ENCODE measurements at regions not wholly inside any gene's neighbourhood (a gene's known extent, or its start where the extent isn't known, plus 50 kb on each side); places are given as distances from the start of the nearest gene placed in this dataset.
A peak's percentile ranks its signal among the peaks of the same experiment; 100 is the strongest.

DNA sequence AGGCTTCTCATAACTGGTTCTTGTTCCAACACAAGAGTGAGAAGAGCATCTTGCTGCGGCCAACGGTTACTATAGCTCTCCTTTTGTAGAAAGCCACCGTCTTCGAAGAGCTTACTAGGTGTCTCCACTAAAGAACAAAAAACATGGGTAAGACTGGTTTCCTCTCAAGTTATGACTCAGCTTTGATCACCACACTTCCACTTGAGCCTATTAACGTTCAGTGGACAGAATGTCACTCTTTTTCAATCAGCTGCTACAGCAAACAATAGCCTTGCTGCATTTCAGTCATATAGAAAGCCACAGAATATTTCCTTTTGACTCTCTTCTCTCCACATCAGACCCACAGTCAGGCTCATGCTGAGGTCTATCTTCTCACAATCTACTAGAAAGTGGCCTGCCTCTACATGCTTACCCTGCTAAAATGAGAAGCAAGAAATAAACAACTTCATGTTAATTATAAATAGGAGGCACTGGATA lies 243.5 kb upstream of the PREP start:
- Mint-ChIP-seq H3K4me1 (ENCODE audit: low read depth) (peaks cover 27% of the 10 kb centered on the region), H3K4me3 (no peak overlapping the region), H3K27me3 (peaks cover 5% of the 10 kb centered on the region), H3K36me3 (ENCODE audit: low read depth) (no peaks in the 10 kb centered on the region), H3K9me3 (no peaks in the 10 kb centered on the region), H3K27ac (peak overlapping the region; percentile 67)
- intact Hi-C loops (cut with micrococcal nuclease) = no loop called here

DNA sequence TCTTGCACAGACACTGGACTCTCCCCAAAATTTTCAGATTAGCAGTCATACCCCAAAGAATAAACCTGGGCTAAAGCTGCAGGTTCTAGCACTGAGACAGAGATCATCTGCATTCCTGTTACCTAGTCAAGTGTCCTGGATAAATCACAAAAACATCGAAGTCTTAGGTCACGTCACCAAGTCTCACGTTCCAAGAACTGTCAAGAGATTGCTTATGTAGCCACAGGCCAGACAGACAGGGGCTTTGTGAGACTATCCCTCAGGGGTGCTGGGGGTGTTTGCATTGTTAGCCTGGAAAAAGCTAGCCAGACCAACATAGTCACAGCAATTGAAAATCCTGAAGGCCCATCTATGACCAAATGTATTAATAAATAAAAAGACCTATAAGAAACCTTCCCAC lies 243.1 kb upstream of the PREP start:
- Mint-ChIP-seq H3K9me3 (no peaks in the 10 kb centered on the region), H3K27me3 (peaks cover 5% of the 10 kb centered on the region), H3K36me3 (ENCODE audit: low read depth) (no peaks in the 10 kb centered on the region), H3K27ac (no peak overlapping the region), H3K4me1 (ENCODE audit: low read depth) (peaks cover 27% of the 10 kb centered on the region), H3K4me3 (no peak overlapping the region)
- intact Hi-C loops (cut with micrococcal nuclease) = no loop called here

DNA sequence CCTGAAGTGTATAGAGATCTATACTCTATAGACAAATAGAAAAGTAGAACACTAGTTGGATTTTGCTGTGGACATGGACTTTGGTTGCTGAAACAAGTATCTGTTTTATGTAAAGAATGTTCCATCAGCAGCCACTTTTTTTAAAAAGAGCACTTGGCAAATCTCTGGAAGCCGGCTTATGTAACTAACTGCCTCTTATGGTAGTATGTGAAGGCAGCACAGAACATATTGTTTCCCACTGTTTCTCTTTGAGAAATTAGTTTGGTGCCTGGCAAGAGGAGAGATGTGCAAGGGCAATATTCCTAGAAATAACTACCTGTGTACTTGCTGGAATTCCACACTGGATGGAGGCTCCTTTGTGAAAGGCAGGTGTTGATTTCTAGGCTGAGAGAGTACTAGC lies 242.3 kb upstream of the PREP start:
- intact Hi-C loops (cut with micrococcal nuclease) = no loop called here
- no peak overlapping the region for H3K4me3 Mint-ChIP-seq
- peaks cover 5% of the 10 kb centered on the region for H3K27me3 Mint-ChIP-seq
- H3K36me3 Mint-ChIP-seq (ENCODE audit: low read depth) = no peaks in the 10 kb centered on the region
- no peaks in the 10 kb centered on the region for H3K9me3 Mint-ChIP-seq
- peaks cover 27% of the 10 kb centered on the region for H3K4me1 Mint-ChIP-seq (ENCODE audit: low read depth)
- H3K27ac Mint-ChIP-seq = no peak overlapping the region

DNA sequence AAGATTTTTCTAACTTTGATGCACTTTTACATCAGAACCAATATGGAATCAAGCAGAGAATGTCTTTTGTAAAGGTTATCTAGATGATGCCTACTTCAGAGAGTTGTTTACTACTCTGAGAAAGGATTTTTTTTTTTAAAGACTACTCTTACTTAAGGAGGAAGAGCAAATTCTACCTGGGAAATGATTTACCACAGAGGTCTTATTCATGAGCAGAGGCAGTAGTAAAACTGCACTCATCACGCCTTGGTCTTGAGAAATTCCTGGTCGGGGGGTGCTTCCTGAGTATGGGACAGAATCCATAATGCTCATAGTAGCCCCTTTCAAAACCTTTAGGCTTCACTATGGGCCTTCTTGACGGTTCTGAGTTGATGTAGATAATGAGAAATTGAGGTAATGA lies 241.8 kb upstream of the PREP start:
- H3K36me3 Mint-ChIP-seq (ENCODE audit: low read depth) = no peaks in the 10 kb centered on the region
- no peak overlapping the region for H3K27ac Mint-ChIP-seq
- H3K4me3 Mint-ChIP-seq = no peak overlapping the region
- no peaks in the 10 kb centered on the region for H3K9me3 Mint-ChIP-seq
- intact Hi-C loops (cut with micrococcal nuclease) = no loop called here
- H3K4me1 Mint-ChIP-seq (ENCODE audit: low read depth) = peaks cover 27% of the 10 kb centered on the region
- H3K27me3 Mint-ChIP-seq = peaks cover 5% of the 10 kb centered on the region

DNA sequence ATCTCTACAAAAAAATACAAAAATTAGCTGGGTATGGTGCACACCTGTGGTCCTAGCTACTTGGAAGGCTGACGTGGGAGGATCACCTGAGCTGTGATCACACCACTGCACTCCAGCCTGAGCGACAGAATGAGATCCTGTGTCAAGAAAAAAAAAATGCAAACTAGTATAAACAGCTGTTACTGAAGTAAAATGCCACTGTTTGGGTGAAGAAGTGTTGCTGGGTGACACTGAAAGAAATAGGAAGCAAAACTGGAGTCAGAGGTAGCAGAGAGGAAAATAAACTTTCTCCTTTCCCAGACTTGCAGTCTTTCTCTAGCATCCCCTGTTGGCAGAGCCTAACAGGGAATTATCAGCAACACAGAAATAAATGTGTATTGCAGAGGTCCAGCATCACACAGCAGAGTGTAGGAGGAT lies 241.2 kb upstream of the PREP start:
- Mint-ChIP-seq H3K9me3 (no peaks in the 10 kb centered on the region), H3K27ac (no peak overlapping the region), H3K4me3 (no peak overlapping the region), H3K4me1 (ENCODE audit: low read depth) (peaks cover 27% of the 10 kb centered on the region), H3K36me3 (ENCODE audit: low read depth) (no peaks in the 10 kb centered on the region), H3K27me3 (peaks cover 5% of the 10 kb centered on the region)
- intact Hi-C loops (cut with micrococcal nuclease) = no loop called here

DNA sequence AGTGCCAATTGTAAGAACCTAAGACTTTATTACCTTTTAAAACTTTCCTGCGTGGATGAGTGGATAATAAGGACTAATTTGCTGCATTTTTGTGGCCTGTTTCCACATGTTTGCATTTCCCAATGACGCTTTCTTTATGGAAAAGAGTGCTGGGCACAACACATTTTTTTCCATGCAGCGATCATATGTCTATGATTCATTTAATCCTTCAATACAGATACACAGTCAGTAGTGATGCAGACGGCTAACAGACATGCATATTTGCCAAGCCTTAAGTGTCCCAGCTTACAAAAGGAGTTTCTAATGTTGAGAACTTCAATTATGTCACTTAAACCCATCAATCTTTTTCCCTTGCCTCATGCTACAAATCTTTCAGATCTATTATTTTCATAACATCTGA lies 239.8 kb upstream of the PREP start:
- Mint-ChIP-seq H3K36me3 (ENCODE audit: low read depth) (no peaks in the 10 kb centered on the region), H3K27me3 (no peaks in the 10 kb centered on the region), H3K4me3 (no peak overlapping the region), H3K4me1 (ENCODE audit: low read depth) (peaks cover 24% of the 10 kb centered on the region), H3K9me3 (no peaks in the 10 kb centered on the region), H3K27ac (no peak overlapping the region)
- intact Hi-C loops (cut with micrococcal nuclease) = no loop called here

DNA sequence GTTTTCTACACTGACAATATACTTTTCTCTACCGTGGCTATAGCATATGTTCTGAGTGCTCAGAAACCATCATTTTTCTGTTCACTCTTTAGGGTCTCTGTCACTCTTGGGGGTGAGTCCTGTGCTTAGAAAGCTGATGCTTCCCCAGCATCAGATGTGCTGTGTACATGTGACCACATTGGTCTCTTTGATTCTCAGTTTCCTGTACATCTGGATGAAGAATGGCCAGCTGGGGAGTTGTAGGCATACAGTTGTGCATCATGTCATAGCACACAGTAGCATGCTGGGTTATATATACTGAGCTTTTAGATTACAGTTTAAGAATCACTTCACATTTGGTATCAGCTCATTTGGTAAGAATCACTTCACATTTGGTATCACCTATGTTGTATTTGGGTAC lies 238.6 kb upstream of the PREP start:
- Mint-ChIP-seq H3K27me3 (no peaks in the 10 kb centered on the region), H3K36me3 (ENCODE audit: low read depth) (no peaks in the 10 kb centered on the region), H3K4me1 (ENCODE audit: low read depth) (peaks cover 16% of the 10 kb centered on the region), H3K9me3 (no peaks in the 10 kb centered on the region), H3K27ac (no peak overlapping the region), H3K4me3 (no peak overlapping the region)
- intact Hi-C loops (cut with micrococcal nuclease) = no loop called here

DNA sequence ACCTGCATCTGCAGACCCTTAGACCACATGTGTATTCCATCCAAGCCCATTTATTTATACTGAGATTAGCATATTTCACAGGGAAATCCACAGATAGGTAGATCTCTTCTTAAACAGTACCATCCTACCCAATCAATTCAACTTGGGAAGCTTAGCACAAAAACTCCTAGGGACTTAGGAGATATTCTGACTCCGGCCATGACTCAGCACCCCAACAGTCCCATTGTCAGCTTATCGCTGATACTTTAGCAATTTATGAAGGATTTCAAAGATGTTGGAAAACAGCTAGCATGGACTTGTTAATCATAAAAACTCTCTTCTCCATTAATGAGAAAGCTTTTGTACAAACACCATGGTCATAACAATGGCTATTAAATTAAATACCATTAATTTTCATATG lies 236.2 kb upstream of the PREP start:
- H3K36me3 Mint-ChIP-seq (ENCODE audit: low read depth) = no peaks in the 10 kb centered on the region
- no peaks in the 10 kb centered on the region for H3K27me3 Mint-ChIP-seq
- H3K27ac Mint-ChIP-seq = no peak overlapping the region
- H3K9me3 Mint-ChIP-seq = no peaks in the 10 kb centered on the region
- peaks cover 5% of the 10 kb centered on the region for H3K4me1 Mint-ChIP-seq (ENCODE audit: low read depth)
- intact Hi-C loops (cut with micrococcal nuclease) = no loop called here
- H3K4me3 Mint-ChIP-seq = no peak overlapping the region

DNA sequence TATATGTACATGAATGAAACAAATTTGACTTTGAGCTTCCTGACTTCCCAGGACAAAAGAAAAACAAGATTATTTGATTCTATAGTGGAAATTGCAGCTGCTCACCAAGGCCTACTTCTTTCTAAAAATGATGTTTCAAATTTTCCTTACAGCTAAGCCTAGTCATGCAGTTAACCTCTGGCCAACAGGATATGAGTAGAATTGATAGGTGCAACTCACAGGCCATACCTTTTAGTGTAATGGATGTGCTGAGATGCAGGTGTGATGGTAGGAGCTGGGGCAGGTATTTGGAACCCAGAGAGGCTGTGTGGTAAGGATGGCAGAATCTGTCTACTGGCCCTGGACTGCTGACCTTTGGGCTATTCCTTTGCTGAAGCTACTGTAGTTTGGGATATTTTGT lies 230.9 kb upstream of the PREP start:
- Mint-ChIP-seq H3K9me3 (peaks cover 9% of the 10 kb centered on the region), H3K27ac (no peak overlapping the region), H3K4me1 (ENCODE audit: low read depth) (no peaks in the 10 kb centered on the region), H3K27me3 (peaks cover 5% of the 10 kb centered on the region), H3K36me3 (ENCODE audit: low read depth) (no peaks in the 10 kb centered on the region), H3K4me3 (no peak overlapping the region)
- intact Hi-C loops (cut with micrococcal nuclease) = no loop called here

DNA sequence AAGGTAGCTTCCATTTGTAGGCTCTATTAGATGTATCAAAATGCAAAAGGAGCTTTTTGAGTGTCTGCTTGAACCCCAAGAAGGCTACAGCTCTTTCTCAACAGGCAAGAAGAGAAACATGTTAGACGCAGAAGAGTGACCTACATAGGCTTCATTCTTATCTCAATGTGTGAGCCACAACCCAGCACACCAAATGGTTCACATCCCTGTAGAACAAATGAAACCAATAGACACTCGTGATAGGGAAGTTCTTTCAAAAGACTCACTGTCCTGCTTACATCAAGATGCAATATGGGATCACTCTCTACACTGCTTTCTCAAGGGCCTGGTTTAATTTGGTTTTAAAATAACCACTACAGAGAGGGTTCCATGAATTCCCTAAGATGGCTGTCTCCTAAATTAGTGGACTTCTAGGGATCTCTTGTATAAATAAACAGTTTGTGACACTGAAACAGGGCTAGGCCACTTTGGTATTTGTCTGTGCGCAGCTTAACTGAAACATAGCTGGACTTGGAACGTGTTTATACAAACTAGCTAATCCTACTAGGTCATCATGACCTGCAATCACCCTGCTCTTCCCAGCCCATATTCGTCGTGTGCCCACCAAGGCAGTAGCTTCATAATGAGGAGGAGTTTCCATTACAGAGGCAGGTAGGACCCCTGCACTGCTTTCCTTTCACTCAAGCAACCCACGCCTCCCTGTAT lies 225.4 kb upstream of the PREP start:
- Mint-ChIP-seq H3K27me3 (peaks cover 5% of the 10 kb centered on the region), H3K27ac (no peak overlapping the region), H3K4me1 (ENCODE audit: low read depth) (peaks cover 14% of the 10 kb centered on the region), H3K36me3 (ENCODE audit: low read depth) (no peaks in the 10 kb centered on the region), H3K4me3 (no peak overlapping the region), H3K9me3 (peaks cover 18% of the 10 kb centered on the region)
- intact Hi-C loops (cut with micrococcal nuclease) = no loop called here

DNA sequence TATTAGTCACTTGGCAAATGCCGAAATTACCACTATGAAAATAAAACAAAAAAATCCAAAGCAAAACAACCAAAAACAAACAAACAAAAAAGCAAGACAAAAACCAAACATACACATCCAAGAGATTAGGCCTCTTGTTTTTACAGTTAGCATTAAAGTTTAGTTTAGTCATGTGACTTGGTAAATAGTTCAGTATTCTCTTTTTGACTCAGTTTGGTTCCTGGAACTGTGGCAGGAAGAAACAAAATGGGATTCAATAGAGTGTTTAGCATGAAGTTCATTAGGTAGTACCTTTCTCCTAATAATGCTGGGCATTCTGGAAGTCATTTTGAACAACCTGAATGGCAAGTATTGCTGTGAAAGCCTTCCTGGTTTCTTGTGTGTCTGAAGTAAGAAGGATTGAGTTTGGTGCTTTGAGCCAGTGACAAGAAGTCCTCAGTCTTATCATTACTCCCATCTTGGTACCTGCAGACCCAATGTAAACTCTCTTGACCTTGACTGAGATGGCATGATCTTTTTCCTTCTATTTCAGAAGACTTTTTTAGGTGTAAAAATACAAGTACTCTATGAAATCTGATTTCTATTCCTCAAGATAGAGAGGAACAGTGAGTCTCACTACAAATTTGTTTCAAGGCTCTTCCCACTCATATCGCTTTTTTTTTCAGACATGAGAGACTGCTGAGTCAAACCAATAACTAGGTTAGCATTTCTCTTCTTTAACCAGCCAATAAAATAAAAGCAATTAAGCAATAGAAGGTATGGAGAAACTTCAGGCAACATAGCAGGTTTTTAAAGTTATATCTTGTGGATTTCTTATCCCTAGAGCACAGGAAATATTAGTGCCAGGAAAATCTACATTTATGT lies 223.6 kb upstream of the PREP start:
- H3K9me3 Mint-ChIP-seq = peaks cover 18% of the 10 kb centered on the region
- peaks cover 16% of the 10 kb centered on the region for H3K4me1 Mint-ChIP-seq (ENCODE audit: low read depth)
- H3K4me3 Mint-ChIP-seq = no peak overlapping the region
- intact Hi-C loops (cut with micrococcal nuclease) = no loop called here
- H3K27ac Mint-ChIP-seq = no peak overlapping the region
- no peaks in the 10 kb centered on the region for H3K36me3 Mint-ChIP-seq (ENCODE audit: low read depth)
- peaks cover 5% of the 10 kb centered on the region for H3K27me3 Mint-ChIP-seq

DNA sequence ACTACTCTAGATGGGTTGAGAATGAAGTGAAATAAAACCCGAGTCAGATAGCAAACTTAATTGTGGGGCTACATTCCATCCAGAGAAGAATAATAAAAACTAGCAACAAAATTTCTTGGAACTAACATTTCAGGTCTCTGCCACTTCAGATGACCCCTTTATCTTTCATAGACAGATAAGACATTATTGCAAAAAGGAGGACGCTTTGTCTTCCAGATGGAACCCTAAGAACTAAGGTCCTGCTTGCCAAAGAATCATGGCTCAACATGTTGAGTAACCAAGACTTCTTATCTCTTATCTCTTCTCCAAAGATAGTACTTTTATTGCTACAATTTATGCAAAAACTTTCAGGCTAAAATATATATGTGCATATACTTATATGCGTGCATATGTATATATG lies 221.1 kb upstream of the PREP start:
- Mint-ChIP-seq H3K27ac (no peak overlapping the region), H3K4me1 (ENCODE audit: low read depth) (peaks cover 16% of the 10 kb centered on the region), H3K9me3 (peaks cover 9% of the 10 kb centered on the region), H3K27me3 (peaks cover 4% of the 10 kb centered on the region), H3K4me3 (no peak overlapping the region), H3K36me3 (ENCODE audit: low read depth) (no peaks in the 10 kb centered on the region)
- intact Hi-C loops (cut with micrococcal nuclease) = no loop called here

DNA sequence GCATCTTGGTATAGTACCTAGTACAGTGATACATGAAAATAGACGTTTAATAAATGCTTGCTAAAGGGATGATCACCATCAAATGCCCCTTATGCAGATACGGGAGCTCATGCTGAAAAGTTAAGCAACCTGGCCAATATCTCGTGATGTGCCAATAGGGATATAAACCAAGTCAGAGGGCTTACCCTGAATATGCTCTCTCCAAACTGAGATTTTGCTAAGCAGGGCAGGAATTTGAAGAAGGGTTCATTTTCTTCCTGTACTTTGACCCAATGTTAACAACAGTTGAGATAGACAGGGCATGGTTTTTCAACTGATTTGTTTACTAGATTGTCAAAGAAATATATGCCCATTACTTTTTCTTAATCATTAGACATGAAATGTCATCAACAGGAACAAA lies 219.3 kb upstream of the PREP start:
- H3K36me3 Mint-ChIP-seq (ENCODE audit: low read depth) = no peaks in the 10 kb centered on the region
- intact Hi-C loops (cut with micrococcal nuclease) = no loop called here
- H3K9me3 Mint-ChIP-seq = peaks cover 9% of the 10 kb centered on the region
- H3K4me3 Mint-ChIP-seq = no peak overlapping the region
- H3K4me1 Mint-ChIP-seq (ENCODE audit: low read depth) = peaks cover 16% of the 10 kb centered on the region
- no peak overlapping the region for H3K27ac Mint-ChIP-seq
- H3K27me3 Mint-ChIP-seq = peaks cover 4% of the 10 kb centered on the region

DNA sequence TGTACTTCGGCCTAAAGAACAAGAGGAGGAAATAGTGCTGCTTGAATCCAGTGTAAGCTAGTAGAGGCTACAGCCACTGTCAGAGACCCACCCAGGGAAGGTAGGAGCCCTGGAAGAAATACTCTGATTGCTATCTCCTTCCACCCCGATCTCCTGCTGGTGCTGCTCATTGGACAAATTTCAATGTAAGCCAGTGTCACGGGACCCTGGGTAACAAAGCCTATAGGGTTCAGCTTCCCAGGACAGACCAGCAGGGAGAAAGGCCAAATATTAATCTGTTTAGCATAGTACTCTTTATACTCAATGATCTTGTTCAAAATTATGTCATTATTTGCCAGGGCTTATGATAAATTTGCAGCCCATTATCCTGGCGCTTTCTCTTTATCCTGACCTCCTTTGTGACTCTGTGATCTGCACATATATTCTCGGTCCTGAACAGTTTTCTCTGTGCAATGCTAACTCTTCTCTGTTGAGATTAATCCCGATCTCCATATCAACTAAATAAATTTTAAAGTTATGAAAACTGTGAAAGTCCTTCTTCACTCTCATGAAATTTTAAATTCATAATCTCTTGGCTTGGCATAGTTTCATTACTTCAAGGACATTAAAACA lies 218.8 kb upstream of the PREP start:
- H3K36me3 Mint-ChIP-seq (ENCODE audit: low read depth) = no peaks in the 10 kb centered on the region
- intact Hi-C loops (cut with micrococcal nuclease) = no loop called here
- H3K27me3 Mint-ChIP-seq = peaks cover 4% of the 10 kb centered on the region
- no peak overlapping the region for H3K27ac Mint-ChIP-seq
- peaks cover 9% of the 10 kb centered on the region for H3K9me3 Mint-ChIP-seq
- no peak overlapping the region for H3K4me3 Mint-ChIP-seq
- H3K4me1 Mint-ChIP-seq (ENCODE audit: low read depth) = peaks cover 14% of the 10 kb centered on the region

All from dendritic cell treated with granulocyte-macrophage colony-stimulating factor and Interleukin-4, amounts not matched to agents 40 ng/mL and 50 ng/mL, for 4 days (primary cell).